Iris pigment epithelial cell (primary cell): ENCODE measurements at regions not wholly inside any gene's neighbourhood (a gene's known extent, or its start where the extent isn't known, plus 50 kb on each side); places are given as distances from the start of the nearest gene placed in this dataset.
"Not testable (repeated sequence)": the region's sequence is repeated elsewhere in the genome, so short reads cannot be mapped to it uniquely, and the experiment has no call there.

ENCODE experiments used
- DNase-seq: peaks from one replicate; pipeline ENCODE4 v3.0.0-alpha.2; 2011; ENCODE audit warnings: low read depth

- DNase-seq, result not testable (repeated sequence)
Observed at GRCh38 chr6:106721189-106721588, 91.8 kb downstream of the QRSL1 start.
